HCT116 (cell line): ENCODE measurements at regions not wholly inside any gene's neighbourhood (a gene's known extent, or its start where the extent isn't known, plus 50 kb on each side); places are given as distances from the start of the nearest gene placed in this dataset.

Experiments used
- ATAC-seq: fragments of 200-7000 bp; cut with Tn5 transposase; 2 replicates; pipeline ENCODE4 v1.9.1; 2020; ENCODE audit warnings: mild to moderate bottlenecking, moderate library complexity
- BruUV-seq: library from RNA; stranded (reverse); fragments of 400-500 nt; replicated peaks from 2 replicates; lab custom pipeline; 2021; lab: Mats Ljungman, UMichigan
- CTCF ChIA-PET: fragments of 300-600 bp; sonication (Branson Sonifier 250); formaldehyde crosslinking; loops from one replicate; lab custom pipeline; 2021; ENCODE audit warnings: antibody characterized with exemption; lab: Charles Lee
- POLR2A ChIA-PET: fragments of 300-600, 350-600 bp; sonication (Branson Sonifier 250); formaldehyde crosslinking; loops from one replicate; lab custom pipeline; 2021; ENCODE audit warnings: antibody characterized with exemption; lab: Charles Lee
- RAD21 ChIA-PET, 2 experiments: fragments of 300-600 bp; sonication (Branson Sonifier 250); formaldehyde crosslinking; loops; one replicate each; lab custom pipeline; 2023; ENCODE audit warnings: low total read pairs in 2 of 2; ENCODE audit not compliant: uncharacterized antibody in 2 of 2, unreplicated experiment in 2 of 2, low non-redundant PET in 1 of 2; lab: Charles Lee
- DNase-seq: peaks from one replicate; pipeline ENCODE4 v3.0.0-alpha.2; 2010; ENCODE audit warnings: low read depth, low spot score
- H2AFZ ChIP-seq: fragments of 200-600 bp; shearing (Covaris generic), sonication (generic); 2 replicates; pipeline ENCODE4 v1.6.1; 2017; ENCODE audit warnings: low read depth, mixed run types, mixed read lengths, antibody characterized with exemption, low read length; ENCODE audit not compliant: poor library complexity, severe bottlenecking
- H3K27ac ChIP-seq: 2 replicates; pipeline ENCODE4 v1.5.1; 2012; ENCODE audit warnings: low read depth, low read length
- H3K27me3 ChIP-seq: fragments of 200-600 bp; sonication (generic); 2 replicates; pipeline ENCODE4 v1.6.1; 2016; ENCODE audit warnings: mixed run types, low read length, mixed read lengths; ENCODE audit not compliant: insufficient read depth
- H3K36me3 ChIP-seq, 2 experiments: fragments of 200-500 bp in 1 of 2; fragments of 200-600 bp in 1 of 2; sonication (Bioruptor generic) in 1 of 2; sonication (generic) in 1 of 2; 2 replicates each; pipeline versions ENCODE4 v1.5.1 to v1.6.1; 2014 to 2016; ENCODE audit warnings: low read length in 2 of 2, inconsistent platforms in 1 of 2, mixed read lengths in 1 of 2, mixed run types in 1 of 2; ENCODE audit not compliant: insufficient read depth in 2 of 2, control insufficient read depth in 1 of 2
- H3K4me1 ChIP-seq, 2 experiments: fragments of 200-600 bp in 1 of 2; sonication (generic) in 1 of 2; 2 replicates each; pipeline versions ENCODE4 v1.5.1 to v1.6.1; 2012 to 2017; ENCODE audit warnings: low read length in 2 of 2, inconsistent platforms in 1 of 2, mild to moderate bottlenecking in 1 of 2, mixed read lengths in 1 of 2, mixed run types in 1 of 2, moderate library complexity in 1 of 2; ENCODE audit not compliant: insufficient read depth in 2 of 2, control insufficient read depth in 1 of 2
- H3K4me2 ChIP-seq: fragments of 200-600 bp; sonication (generic); 2 replicates; pipeline ENCODE4 v1.6.1; 2017; ENCODE audit warnings: mixed run types, low read length, mixed read lengths
- H3K4me3 ChIP-seq, 2 experiments: fragments of 200-600 bp in 1 of 2; sonication (generic) in 1 of 2; replicated peaks in 1 of 2; 2 replicates each; pipeline ENCODE4 v1.5.1; 2011 to 2016; ENCODE audit warnings: low read length in 2 of 2, control low read depth in 1 of 2, low read depth in 1 of 2, mild to moderate bottlenecking in 1 of 2, mixed read lengths in 1 of 2, mixed run types in 1 of 2
- H3K79me2 ChIP-seq: fragments of 200-600 bp; sonication (generic); 2 replicates; pipeline ENCODE4 v1.6.1; 2017; ENCODE audit warnings: mild to moderate bottlenecking, mixed run types, low read length, moderate library complexity, mixed read lengths; ENCODE audit not compliant: insufficient read depth
- H3K9ac ChIP-seq: fragments of 200-600 bp; sonication (generic); 2 replicates; pipeline ENCODE4 v1.6.1; 2016; ENCODE audit warnings: low read length, mixed read lengths
- H3K9me2 ChIP-seq: fragments of 200-600 bp; sonication (generic), shearing (Covaris generic); 2 replicates; pipeline ENCODE4 v1.6.1; 2017; ENCODE audit warnings: mixed run types, mild to moderate bottlenecking, moderate library complexity; ENCODE audit not compliant: insufficient read depth
- H3K9me3 ChIP-seq, 2 experiments: fragments of 200-500 bp in 1 of 2; fragments of 200-600 bp in 1 of 2; sonication (Bioruptor generic) in 1 of 2; sonication (generic) in 1 of 2; 2 replicates each; pipeline ENCODE4 v1.6.1; 2014 to 2017; ENCODE audit warnings: low read length in 2 of 2, mixed read lengths in 2 of 2, inconsistent platforms in 1 of 2, low read depth in 1 of 2, mild to moderate bottlenecking in 1 of 2, mixed run types in 1 of 2, moderate library complexity in 1 of 2; ENCODE audit not compliant: control insufficient read depth in 1 of 2, insufficient read depth in 1 of 2
- H4K20me1 ChIP-seq: fragments of 200-600 bp; sonication (generic), shearing (Covaris generic); 2 replicates; pipeline ENCODE4 v1.6.1; 2017; ENCODE audit warnings: mixed run types, mild to moderate bottlenecking, moderate library complexity; ENCODE audit not compliant: insufficient read depth
- ATF3 ChIP-seq: IDR thresholded peaks from 2 replicates; pipeline ENCODE4 v1.6.1; 2012
- CBX3 ChIP-seq: IDR thresholded peaks from 2 replicates; pipeline ENCODE4 v1.6.1; 2012; ENCODE audit warnings: low read depth
- CEBPB ChIP-seq: IDR thresholded peaks from 2 replicates; pipeline ENCODE4 v1.6.1; 2012; ENCODE audit warnings: low read depth
- CTCF ChIP-seq, 3 experiments: fragments of 200-600 bp in 1 of 3; sonication (generic) in 1 of 3; IDR thresholded peaks in 2 of 3; conservative IDR thresholded peaks in 1 of 3; 2 replicates each; pipeline ENCODE4 v1.5.1; 2012 to 2017; ENCODE audit warnings: low read depth in 2 of 3, low read length in 2 of 3, antibody characterized with exemption in 1 of 3, borderline replicate concordance in 1 of 3, control low read depth in 1 of 3, mild to moderate bottlenecking in 1 of 3, mixed read lengths in 1 of 3, mixed run types in 1 of 3, moderate library complexity in 1 of 3; ENCODE audit not compliant: insufficient read depth in 1 of 3
- ELF1 ChIP-seq: IDR thresholded peaks from 2 replicates; pipeline ENCODE4 v1.6.1; 2012; ENCODE audit warnings: low read depth, borderline replicate concordance
- EZH2 ChIP-seq: fragments of 200-600 bp; sonication (generic); IDR thresholded peaks from 2 replicates; pipeline ENCODE4 v1.6.1; 2017; ENCODE audit warnings: antibody characterized with exemption, mixed run types
- JUND ChIP-seq: IDR thresholded peaks from 2 replicates; pipeline ENCODE4 v1.6.1; 2012
- POLR2A ChIP-seq: IDR thresholded peaks from 2 replicates; pipeline ENCODE4 v1.7.0; 2011; ENCODE audit warnings: borderline replicate concordance; ENCODE audit not compliant: insufficient read depth, insufficient read length; ENCODE audit errors: extremely low read depth
- POLR2AphosphoS5 ChIP-seq: IDR thresholded peaks from 2 replicates; pipeline ENCODE4 v1.6.1; 2011; ENCODE audit warnings: mild to moderate bottlenecking, low read depth, low read length, moderate library complexity
- SIN3A ChIP-seq: IDR thresholded peaks from 2 replicates; pipeline ENCODE4 v1.6.1; 2012; ENCODE audit warnings: low read depth
- SP1 ChIP-seq: IDR thresholded peaks from 2 replicates; pipeline ENCODE4 v1.6.1; 2012; ENCODE audit warnings: low read depth
- SRF ChIP-seq: IDR thresholded peaks from 2 replicates; pipeline ENCODE4 v1.6.1; 2012; ENCODE audit warnings: low read depth
- TCF7L2 ChIP-seq: IDR thresholded peaks from 2 replicates; pipeline ENCODE4 v1.7.0; 2011; ENCODE audit warnings: borderline replicate concordance, inconsistent platforms; ENCODE audit not compliant: insufficient read depth, insufficient read length; ENCODE audit errors: extremely low read depth
- intact Hi-C: fragments of 100-400 bp; cut with micrococcal nuclease; formaldehyde crosslinking; loops from 2 replicates; pipeline ENCODE4 v1.10.0; 2022

DNA sequence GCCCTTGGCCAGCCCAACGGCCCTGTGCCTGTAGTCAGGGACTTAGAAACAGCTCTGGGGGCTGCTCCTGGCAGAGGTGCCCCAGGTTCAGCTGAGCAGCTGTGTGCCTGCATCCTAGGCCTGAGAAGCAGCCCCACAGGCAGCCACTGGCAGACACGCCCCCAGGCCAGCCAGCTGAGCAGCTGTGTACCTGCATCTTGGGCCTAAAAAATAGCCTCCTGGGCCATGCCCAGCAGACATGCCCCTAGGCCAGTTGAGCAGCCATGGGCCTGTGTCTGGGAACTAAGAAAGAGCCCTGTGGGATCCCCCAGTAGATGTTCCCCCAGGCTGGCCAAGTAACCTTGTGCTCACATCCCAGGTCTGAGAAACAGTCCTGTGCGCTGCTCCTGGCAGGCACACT, 64.0 kb downstream of the TBR1 start:
- CTCF ChIA-PET: no interaction called here

GRCh38 chr2:161481619-161482018, 65.5 kb downstream of the TBR1 start:
- RAD21 ChIA-PET: no interaction called here
- no TSS peak for BruUV-seq
- no peak overlapping the region for H3K9ac ChIP-seq
- no peak for TF ChIP-seq POLR2AphosphoS5
- no peak for TF ChIP-seq ELF1
- no peak for TF ChIP-seq TCF7L2
- no peak for TF ChIP-seq JUND
- TF ChIP-seq SIN3A: no peak
- TF ChIP-seq EZH2: no peak
- no peak for TF ChIP-seq CTCF (IDR thresholded peaks at IDR 0.05 in 2 of 3, conservative IDR thresholded peaks at IDR 0.05 in 1 of 3; ENCODE audit: borderline replicate concordance in 1 of 3, insufficient read depth in 1 of 3, low read depth in 2 of 3, low read length in 2 of 3)
- TF ChIP-seq ATF3: no peak

More for the DNA sequence above, 64.0 kb downstream of the TBR1 start:
- DNase-seq (no peak), ATAC-seq (no peak)
- Histone ChIP-seq H3K9me2 (no peaks in the 10 kb centered on the region), H4K20me1 (no peaks in the 10 kb centered on the region), H3K79me2 (no peaks in the 10 kb centered on the region), H3K4me2 (no peak overlapping the region), H3K9ac (no peak overlapping the region), H3K27ac (no peak overlapping the region), H3K36me3 (no peaks in the 10 kb centered on the region), H3K27me3 (no peaks in the 10 kb centered on the region), H3K4me1 (no peaks in the 10 kb centered on the region), H3K4me3 (no peak overlapping the region), H3K9me3 (peaks cover 8 to 10% of the 10 kb centered on the region in 2 experiments; a peak in 2 of 4 replicates), H2AFZ (no peak overlapping the region)
- BruUV-seq: no TSS peak
- POLR2A ChIA-PET: no interaction called here
- intact Hi-C loops: no loop called here
- RAD21 ChIA-PET: no interaction called here
- TF ChIP-seq CEBPB: no peak
- no peak for TF ChIP-seq CBX3
- TF ChIP-seq ELF1: no peak
- no peak for TF ChIP-seq POLR2A
- TF ChIP-seq SRF: no peak
- TF ChIP-seq SP1: no peak
- TF ChIP-seq JUND: no peak
- TF ChIP-seq CTCF (IDR thresholded peaks at IDR 0.05 in 2 of 3, conservative IDR thresholded peaks at IDR 0.05 in 1 of 3; ENCODE audit: borderline replicate concordance in 1 of 3, insufficient read depth in 1 of 3, low read depth in 2 of 3, low read length in 2 of 3): no peak

More at GRCh38 chr2:161481619-161482018, 65.5 kb downstream of the TBR1 start:
- Histone ChIP-seq H2AFZ (no peak overlapping the region), H3K27ac (no peak overlapping the region), H3K4me2 (no peak overlapping the region), H3K27me3 (no peaks in the 10 kb centered on the region), H3K36me3 (no peaks in the 10 kb centered on the region), H3K9me2 (no peaks in the 10 kb centered on the region), H3K4me1 (no peaks in the 10 kb centered on the region), H3K4me3 (no peak overlapping the region), H3K9me3 (peaks cover 8 to 10% of the 10 kb centered on the region in 2 experiments; a peak in 2 of 4 replicates), H3K79me2 (no peaks in the 10 kb centered on the region), H4K20me1 (no peaks in the 10 kb centered on the region)
- DNase-seq (no peak), ATAC-seq (no peak)
- POLR2A ChIA-PET: no interaction called here
- intact Hi-C loops: no loop called here
- CTCF ChIA-PET: no interaction called here
